ENCODE measurements at regions not wholly inside any gene's neighbourhood (a gene's known extent, or its start where the extent isn't known, plus 50 kb on each side); places are given as distances from the start of the nearest gene placed in this dataset.

DNA sequence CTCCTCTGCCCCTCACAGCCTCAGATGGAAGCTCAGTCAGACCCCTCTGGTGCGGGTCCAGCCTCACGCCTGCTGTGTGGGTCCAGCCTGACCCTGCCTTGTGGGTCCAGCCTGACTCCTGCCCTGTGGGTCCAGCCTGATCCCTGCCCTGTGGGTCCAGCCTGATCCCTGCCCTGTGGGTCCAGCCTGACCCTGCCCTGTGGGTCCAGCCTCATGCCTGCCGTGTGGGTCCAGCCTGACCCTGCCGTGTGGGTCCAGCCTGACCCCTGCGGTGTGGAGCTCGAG, 445.3 kb downstream of the BRD1 start:
- no TSS peak for BruUV-seq (replicated peaks)
- DNase-seq (no peak), ATAC-seq (no peak)
- Histone ChIP-seq H3K79me2 (ENCODE audit: low read length) (no peaks in the 10 kb centered on the region), H3K27me3 (ENCODE audit: low read length) (peaks cover 18% of the 10 kb centered on the region; the same call in 1 of the 2 replicates), H3K4me1 (ENCODE audit: insufficient read depth, low read length) (no peaks in the 10 kb centered on the region), H3K27ac (ENCODE audit: low read length) (no peak overlapping the region), H3K4me2 (ENCODE audit: low read length) (no peak overlapping the region), H2AFZ (ENCODE audit: low read length) (no peak overlapping the region), H3F3A (ENCODE audit: low read length, unreplicated experiment) (peaks cover 4% of the 10 kb centered on the region), H3K9ac (ENCODE audit: low read length) (no peak overlapping the region), H4K20me1 (ENCODE audit: low read length) (no peaks in the 10 kb centered on the region), H3K9me2 (replicated peaks; ENCODE audit: low read length) (no peaks in the 10 kb centered on the region), H3K9me3 (ENCODE audit: low read length) (0 out of 2 replicates have a peak, but pooled peaks cover 4% of the 10 kb centered on the region), H3K4me3 (ENCODE audit: low read length) (no peak overlapping the region), H3K36me3 (ENCODE audit: low read depth, low read length) (no peaks in the 10 kb centered on the region)
- POLR2A ChIA-PET (ENCODE audit: unreplicated experiment) = no interaction called here
- intact Hi-C loops (cut with micrococcal nuclease) = no loop called here
- CTCF ChIA-PET = no interaction called here
- TF ChIP-seq EZH2phosphoT487 (IDR thresholded peaks at IDR 0.05; ENCODE audit: borderline replicate concordance, low read length) = no peak

DNA sequence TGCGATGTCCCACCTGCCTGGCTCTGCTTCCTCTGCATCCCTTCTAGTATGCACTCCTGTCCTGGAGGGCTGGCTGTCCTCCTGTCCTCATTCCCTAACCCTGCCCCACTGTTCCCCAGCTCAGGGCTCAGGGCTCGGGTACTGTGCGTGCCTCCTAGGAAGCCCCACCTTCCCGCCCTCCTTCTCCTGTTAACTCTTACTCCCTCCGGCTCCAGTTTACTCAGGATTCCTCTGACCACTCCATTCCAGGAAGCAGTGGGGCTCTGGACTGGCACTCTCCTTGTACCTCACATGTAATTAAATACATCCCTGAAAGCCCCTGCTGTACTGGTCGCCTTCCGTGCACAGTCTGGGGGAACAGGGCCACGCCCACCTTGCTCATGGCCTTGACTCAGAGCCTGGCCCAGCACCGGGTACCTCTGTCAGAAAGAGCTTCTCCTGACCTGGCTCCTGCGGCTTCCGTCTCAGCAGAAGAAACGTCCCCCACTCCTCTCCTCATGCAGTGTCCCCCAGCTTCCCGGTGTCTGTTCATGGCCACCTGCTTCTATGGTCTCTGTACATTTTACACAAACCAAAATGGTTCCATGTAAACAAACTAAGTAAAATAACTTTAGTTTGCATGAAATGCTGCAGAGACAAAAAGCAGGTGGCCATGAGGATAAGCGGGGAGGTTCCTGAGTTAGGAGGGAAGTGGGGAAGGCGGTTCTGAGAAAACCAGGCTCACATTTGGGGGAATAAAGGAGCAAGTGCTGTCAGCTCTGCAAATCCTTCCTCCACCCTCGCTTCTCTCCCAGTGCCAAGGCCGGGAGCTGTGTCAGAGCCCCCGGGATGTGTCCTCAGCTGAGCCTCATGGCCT, 445.9 kb downstream of the BRD1 start:
- Histone ChIP-seq H3K9me2 (replicated peaks; ENCODE audit: low read length) (no peaks in the 10 kb centered on the region), H4K20me1 (ENCODE audit: low read length) (no peaks in the 10 kb centered on the region), H3K9ac (ENCODE audit: low read length) (no peak overlapping the region), H3K9me3 (ENCODE audit: low read length) (0 out of 2 replicates have a peak, but pooled peaks cover 4% of the 10 kb centered on the region), H3K4me1 (ENCODE audit: insufficient read depth, low read length) (no peaks in the 10 kb centered on the region), H2AFZ (ENCODE audit: low read length) (no peak overlapping the region), H3K27me3 (ENCODE audit: low read length) (peaks cover 24% of the 10 kb centered on the region; the same call in 1 of the 2 replicates), H3F3A (ENCODE audit: low read length, unreplicated experiment) (peaks cover 4% of the 10 kb centered on the region), H3K4me3 (ENCODE audit: low read length) (no peak overlapping the region), H3K4me2 (ENCODE audit: low read length) (no peak overlapping the region), H3K36me3 (ENCODE audit: low read depth, low read length) (no peaks in the 10 kb centered on the region), H3K27ac (ENCODE audit: low read length) (no peak overlapping the region), H3K79me2 (ENCODE audit: low read length) (no peaks in the 10 kb centered on the region)
- BruUV-seq (replicated peaks) = no TSS peak
- ATAC-seq (no peak), DNase-seq (no peak)
- intact Hi-C loops (cut with micrococcal nuclease) = no loop called here
- POLR2A ChIA-PET (ENCODE audit: unreplicated experiment) = no interaction called here
- CTCF ChIA-PET = no interaction called here
- no peak for TF ChIP-seq CTCF (conservative IDR thresholded peaks at IDR 0.05; ENCODE audit: low read depth, low read length)
- TF ChIP-seq EZH2 (IDR thresholded peaks at IDR 0.05; ENCODE audit: low read length, unreplicated experiment) = no peak
- TF ChIP-seq EZH2phosphoT487 (IDR thresholded peaks at IDR 0.05; ENCODE audit: borderline replicate concordance, low read length) = no peak

- 0 out of 2 replicates have a peak, but pooled peaks cover 4% of the 10 kb centered on the region for H3K9me3 ChIP-seq (ENCODE audit: low read length)
- no peaks in the 10 kb centered on the region for H4K20me1 ChIP-seq (ENCODE audit: low read length)
- CTCF ChIA-PET = no interaction called here
Observed at GRCh38 chr22:49380828-49381114, 446.9 kb downstream of the BRD1 start.

More at GRCh38 chr22:49380828-49381114, 446.9 kb downstream of the BRD1 start:
- Histone ChIP-seq H3K36me3 (ENCODE audit: low read depth, low read length) (no peaks in the 10 kb centered on the region), H2AFZ (ENCODE audit: low read length) (no peak overlapping the region), H3K9ac (ENCODE audit: low read length) (no peak overlapping the region), H3K27me3 (ENCODE audit: low read length) (peaks cover 24% of the 10 kb centered on the region; the same call in 1 of the 2 replicates), H3K4me2 (ENCODE audit: low read length) (no peak overlapping the region), H3K4me3 (ENCODE audit: low read length) (no peak overlapping the region), H3K27ac (ENCODE audit: low read length) (no peak overlapping the region), H3F3A (ENCODE audit: low read length, unreplicated experiment) (peaks cover 4% of the 10 kb centered on the region), H3K9me2 (replicated peaks; ENCODE audit: low read length) (no peaks in the 10 kb centered on the region), H3K79me2 (ENCODE audit: low read length) (no peaks in the 10 kb centered on the region), H3K4me1 (ENCODE audit: insufficient read depth, low read length) (no peaks in the 10 kb centered on the region)
- no peak for TF ChIP-seq EZH2 (IDR thresholded peaks at IDR 0.05; ENCODE audit: low read length, unreplicated experiment)
- no peak for TF ChIP-seq CTCF (conservative IDR thresholded peaks at IDR 0.05; ENCODE audit: low read depth, low read length)
- no peak for TF ChIP-seq EZH2phosphoT487 (IDR thresholded peaks at IDR 0.05; ENCODE audit: borderline replicate concordance, low read length)
- POLR2A ChIA-PET (ENCODE audit: unreplicated experiment) = no interaction called here
- intact Hi-C loops (cut with micrococcal nuclease) = no loop called here
- ATAC-seq = no peak
- DNase-seq = no peak
- BruUV-seq (replicated peaks) = no TSS peak

Data from PC-3 (cell line).